ENCODE measurements at regions not wholly inside any gene's neighbourhood (a gene's known extent, or its start where the extent isn't known, plus 50 kb on each side); places are given as distances from the start of the nearest gene placed in this dataset.

- no peaks in the 10 kb centered on the region for H3K27me3 ChIP-seq (replicated peaks; ENCODE audit: control insufficient read depth, insufficient read depth, low read length)
- DNase-seq (ENCODE audit: extremely low read depth, insufficient read length) = no peak
- H3K4me3 ChIP-seq (replicated peaks; ENCODE audit: low read depth, low read length) = no peak overlapping the region
- no peaks in the 10 kb centered on the region for H3K36me3 ChIP-seq (ENCODE audit: control insufficient read depth, insufficient read depth, low read length)
- no peak for TF ChIP-seq CTCF (IDR thresholded peaks at IDR 0.05; ENCODE audit: insufficient read depth, low read length, poor library complexity, severe bottlenecking)
Measured at GRCh38 chr17:70924776-70925175, 755.4 kb downstream of the KCNJ2 start.

- H3K27me3 ChIP-seq (replicated peaks; ENCODE audit: control insufficient read depth, insufficient read depth, low read length) = no peaks in the 10 kb centered on the region
- no peaks in the 10 kb centered on the region for H3K36me3 ChIP-seq (ENCODE audit: control insufficient read depth, insufficient read depth, low read length)
- no peak overlapping the region for H3K4me3 ChIP-seq (replicated peaks; ENCODE audit: low read depth, low read length)
- DNase-seq (ENCODE audit: extremely low read depth, insufficient read length) = no peak
- no peak for TF ChIP-seq CTCF (IDR thresholded peaks at IDR 0.05; ENCODE audit: insufficient read depth, low read length, poor library complexity, severe bottlenecking)
Measured at GRCh38 chr17:70929226-70929625, 759.9 kb downstream of the KCNJ2 start.

GRCh38 chr17:70934231-70934630, 764.9 kb downstream of the KCNJ2 start:
- Histone ChIP-seq H3K36me3 (ENCODE audit: control insufficient read depth, insufficient read depth, low read length) (no peaks in the 10 kb centered on the region), H3K4me3 (replicated peaks; ENCODE audit: low read depth, low read length) (no peak overlapping the region), H3K27me3 (replicated peaks; ENCODE audit: control insufficient read depth, insufficient read depth, low read length) (no peaks in the 10 kb centered on the region)
- DNase-seq (ENCODE audit: extremely low read depth, insufficient read length) = no peak
- no peak for TF ChIP-seq CTCF (IDR thresholded peaks at IDR 0.05; ENCODE audit: insufficient read depth, low read length, poor library complexity, severe bottlenecking)

GRCh38 chr17:70934835-70935234, 765.5 kb downstream of the KCNJ2 start:
- no peak for DNase-seq (ENCODE audit: extremely low read depth, insufficient read length)
- H3K4me3 ChIP-seq (replicated peaks; ENCODE audit: low read depth, low read length) = no peak overlapping the region
- H3K36me3 ChIP-seq (ENCODE audit: control insufficient read depth, insufficient read depth, low read length) = no peaks in the 10 kb centered on the region
- TF ChIP-seq CTCF (IDR thresholded peaks at IDR 0.05; ENCODE audit: insufficient read depth, low read length, poor library complexity, severe bottlenecking) = no peak
- no peaks in the 10 kb centered on the region for H3K27me3 ChIP-seq (replicated peaks; ENCODE audit: control insufficient read depth, insufficient read depth, low read length)

GRCh38 chr17:70936724-70937123, 767.4 kb downstream of the KCNJ2 start:
- Histone ChIP-seq H3K36me3 (ENCODE audit: control insufficient read depth, insufficient read depth, low read length) (no peaks in the 10 kb centered on the region), H3K27me3 (replicated peaks; ENCODE audit: control insufficient read depth, insufficient read depth, low read length) (no peaks in the 10 kb centered on the region), H3K4me3 (replicated peaks; ENCODE audit: low read depth, low read length) (no peak overlapping the region)
- DNase-seq (ENCODE audit: extremely low read depth, insufficient read length) = no peak
- TF ChIP-seq CTCF (IDR thresholded peaks at IDR 0.05; ENCODE audit: insufficient read depth, low read length, poor library complexity, severe bottlenecking) = no peak

- no peaks in the 10 kb centered on the region for H3K27me3 ChIP-seq (replicated peaks; ENCODE audit: control insufficient read depth, insufficient read depth, low read length)
- no peak for TF ChIP-seq CTCF (IDR thresholded peaks at IDR 0.05; ENCODE audit: insufficient read depth, low read length, poor library complexity, severe bottlenecking)
- no peaks in the 10 kb centered on the region for H3K36me3 ChIP-seq (ENCODE audit: control insufficient read depth, insufficient read depth, low read length)
- H3K4me3 ChIP-seq (replicated peaks; ENCODE audit: low read depth, low read length) = no peak overlapping the region
- DNase-seq (ENCODE audit: extremely low read depth, insufficient read length) = no peak
Measured at GRCh38 chr17:70938336-70938735, 769.0 kb downstream of the KCNJ2 start.

Data from GM06990 (cell line).